IPS-20b (cell line): ENCODE measurements at regions not wholly inside any gene's neighbourhood (a gene's known extent, or its start where the extent isn't known, plus 50 kb on each side); places are given as distances from the start of the nearest gene placed in this dataset.
"Not testable (repeated sequence)": the region's sequence is repeated elsewhere in the genome, so short reads cannot be mapped to it uniquely, and the experiment has no call there.

Experiments
- H3K27ac ChIP-seq: one replicate; pipeline ENCODE4 v1.5.1; 2013; ENCODE audit warnings: low read length
- H3K27me3 ChIP-seq: 2 replicates; pipeline ENCODE4 v1.6.1; 2013; ENCODE audit warnings: mild to moderate bottlenecking, low read length, inconsistent platforms; ENCODE audit not compliant: insufficient read depth
- H3K36me3 ChIP-seq: 2 replicates; pipeline ENCODE4 v1.6.1; 2013; ENCODE audit warnings: low read depth, mild to moderate bottlenecking, inconsistent platforms, low read length, moderate library complexity; ENCODE audit not compliant: insufficient read depth
- H3K4me1 ChIP-seq: 2 replicates; pipeline ENCODE4 v1.6.1; 2013; ENCODE audit warnings: mild to moderate bottlenecking, control low read depth, inconsistent platforms, low read length, moderate library complexity; ENCODE audit not compliant: insufficient read depth
- H3K4me3 ChIP-seq: 2 replicates; pipeline ENCODE4 v1.5.1; 2013; ENCODE audit warnings: mild to moderate bottlenecking, low read length, inconsistent platforms
- H3K9ac ChIP-seq: 2 replicates; pipeline ENCODE4 v1.6.1; 2013; ENCODE audit warnings: low read depth, mild to moderate bottlenecking, inconsistent platforms, low read length, moderate library complexity
- H3K9me3 ChIP-seq: 2 replicates; pipeline ENCODE4 v1.6.1; 2013; ENCODE audit warnings: mild to moderate bottlenecking, low read depth, low read length, inconsistent platforms; ENCODE audit not compliant: insufficient read depth

GRCh38 chr2:38138996-38139395, 63.0 kb upstream of the CYP1B1 start:
- Histone ChIP-seq H3K9ac (no peak overlapping the region), H3K36me3 (no peaks in the 10 kb centered on the region), H3K27me3 (no peaks in the 10 kb centered on the region), H3K4me3 (no peak overlapping the region), H3K4me1 (no peaks in the 10 kb centered on the region), H3K27ac (no peak overlapping the region), H3K9me3 (peaks cover 9% of the 10 kb centered on the region)

- H3K9ac ChIP-seq, result no peak overlapping the region
- no peaks in the 10 kb centered on the region for H3K36me3 ChIP-seq
- no peaks in the 10 kb centered on the region for H3K27me3 ChIP-seq
- H3K27ac ChIP-seq, result no peak overlapping the region
- no peaks in the 10 kb centered on the region for H3K4me1 ChIP-seq
- peaks cover 9% of the 10 kb centered on the region for H3K9me3 ChIP-seq
- no peak overlapping the region for H3K4me3 ChIP-seq
Observed at GRCh38 chr2:38138419-38138818, 62.5 kb upstream of the CYP1B1 start.

- H3K4me3 ChIP-seq, H3K9me3 ChIP-seq, H3K36me3 ChIP-seq, H3K27me3 ChIP-seq, H3K9ac ChIP-seq, H3K27ac ChIP-seq, H3K4me1 ChIP-seq: not testable (repeated sequence)
Observed at GRCh38 chr2:38137958-38138357, 62.0 kb upstream of the CYP1B1 start.

GRCh38 chr2:38131676-38132075, 55.7 kb upstream of the CYP1B1 start:
- peaks cover 26% of the 10 kb centered on the region for H3K9me3 ChIP-seq
- no peak overlapping the region for H3K27ac ChIP-seq
- no peaks in the 10 kb centered on the region for H3K4me1 ChIP-seq
- H3K27me3 ChIP-seq, result no peaks in the 10 kb centered on the region
- no peaks in the 10 kb centered on the region for H3K36me3 ChIP-seq
- H3K4me3 ChIP-seq, result no peak overlapping the region
- no peak overlapping the region for H3K9ac ChIP-seq

GRCh38 chr2:38130876-38131275, 54.9 kb upstream of the CYP1B1 start:
- H3K4me3 ChIP-seq, result no peak overlapping the region
- no peaks in the 10 kb centered on the region for H3K4me1 ChIP-seq
- H3K27me3 ChIP-seq, result no peaks in the 10 kb centered on the region
- H3K27ac ChIP-seq, result no peak overlapping the region
- H3K9me3 ChIP-seq, result peaks cover 34% of the 10 kb centered on the region
- no peak overlapping the region for H3K9ac ChIP-seq
- H3K36me3 ChIP-seq, result no peaks in the 10 kb centered on the region

- no peaks in the 10 kb centered on the region for H3K4me1 ChIP-seq
- no peaks in the 10 kb centered on the region for H3K27me3 ChIP-seq
- peaks cover 36% of the 10 kb centered on the region for H3K9me3 ChIP-seq
- H3K4me3 ChIP-seq, result no peak overlapping the region
- no peak overlapping the region for H3K9ac ChIP-seq
- no peak overlapping the region for H3K27ac ChIP-seq
- no peaks in the 10 kb centered on the region for H3K36me3 ChIP-seq
Observed at GRCh38 chr2:38129987-38130386, 54.0 kb upstream of the CYP1B1 start.

GRCh38 chr2:38129481-38129880, 53.5 kb upstream of the CYP1B1 start:
- H3K36me3 ChIP-seq, result no peaks in the 10 kb centered on the region
- no peak overlapping the region for H3K4me3 ChIP-seq
- H3K9me3 ChIP-seq, result peaks cover 36% of the 10 kb centered on the region
- H3K27me3 ChIP-seq, result no peaks in the 10 kb centered on the region
- no peak overlapping the region for H3K27ac ChIP-seq
- no peaks in the 10 kb centered on the region for H3K4me1 ChIP-seq
- no peak overlapping the region for H3K9ac ChIP-seq

- Histone ChIP-seq H3K27ac (no peak overlapping the region), H3K4me1 (no peaks in the 10 kb centered on the region), H3K4me3 (no peak overlapping the region), H3K36me3 (no peaks in the 10 kb centered on the region), H3K9me3 (peaks cover 36% of the 10 kb centered on the region), H3K27me3 (no peaks in the 10 kb centered on the region), H3K9ac (no peak overlapping the region)
Observed at GRCh38 chr2:38128653-38129052, 52.7 kb upstream of the CYP1B1 start.

GRCh38 chr2:38127277-38127676, 51.3 kb upstream of the CYP1B1 start:
- H3K9me3 ChIP-seq, result peaks cover 36% of the 10 kb centered on the region
- H3K27ac ChIP-seq, result no peak overlapping the region

GRCh38 chr2:38125842-38126241, 49.9 kb upstream of the CYP1B1 start:
- Histone ChIP-seq H3K27ac (no peak overlapping the region), H3K9ac (no peak overlapping the region), H3K4me1 (no peaks in the 10 kb centered on the region; the same call in 1 of the 2 replicates), H3K27me3 (no peaks in the 10 kb centered on the region), H3K36me3 (no peaks in the 10 kb centered on the region), H3K4me3 (no peak overlapping the region), H3K9me3 (peaks cover 36% of the 10 kb centered on the region)

More at GRCh38 chr2:38127277-38127676, 51.3 kb upstream of the CYP1B1 start:
- Histone ChIP-seq H3K4me1 (no peaks in the 10 kb centered on the region), H3K9ac (no peak overlapping the region), H3K27me3 (no peaks in the 10 kb centered on the region), H3K4me3 (no peak overlapping the region), H3K36me3 (no peaks in the 10 kb centered on the region)
